C4-2B (cell line): ENCODE measurements at regions not wholly inside any gene's neighbourhood (a gene's known extent, or its start where the extent isn't known, plus 50 kb on each side); places are given as distances from the start of the nearest gene placed in this dataset.

Experiments
- CTCF ChIP-seq: fragments of 450-650 bp; conservative IDR thresholded peaks from 2 replicates; pipeline ENCODE4 v1.5.1; 2017; ENCODE audit warnings: mild to moderate bottlenecking
- ZFX ChIP-seq: fragments of 450-650 bp; IDR thresholded peaks from 2 replicates; pipeline ENCODE4 v1.6.1; 2017

- no peak for TF ChIP-seq CTCF
- no peak for TF ChIP-seq ZFX
Observed at GRCh38 chr10:100658269-100658668, 87.1 kb upstream of the PAX2 start.
